ENCODE measurements at regions not wholly inside any gene's neighbourhood (a gene's known extent, or its start where the extent isn't known, plus 50 kb on each side); places are given as distances from the start of the nearest gene placed in this dataset.

GRCh38 chr9:134240361-134240760, 76.0 kb upstream of the RNU6ATAC start:
- no peak for DNase-seq (ENCODE audit: low read depth in 1 of 2, low spot score in 1 of 2)
- no peak for TF ChIP-seq JUND (IDR thresholded peaks at IDR 0.05; ENCODE audit: low read depth)

GRCh38 chr9:134242706-134243105, 78.3 kb upstream of the RNU6ATAC start:
- TF ChIP-seq JUND (IDR thresholded peaks at IDR 0.05; ENCODE audit: low read depth), result no peak
- DNase-seq (ENCODE audit: low read depth in 1 of 2, low spot score in 1 of 2), result no peak
- in situ Hi-C loops (cut with HindIII; ENCODE audit: low pct_unique_long_range_greater_than_20kb, low sequenced_read_pairs), result no loop called here

More at GRCh38 chr9:134240361-134240760, 76.0 kb upstream of the RNU6ATAC start:
- in situ Hi-C loops (cut with HindIII; ENCODE audit: low pct_unique_long_range_greater_than_20kb, low sequenced_read_pairs), result no loop called here

GRCh38 chr9:134243778-134244467, 79.6 kb upstream of the RNU6ATAC start:
- in situ Hi-C loops (cut with HindIII; ENCODE audit: low pct_unique_long_range_greater_than_20kb, low sequenced_read_pairs), result no loop called here
- no peak for TF ChIP-seq JUND (IDR thresholded peaks at IDR 0.05; ENCODE audit: low read depth)
- DNase-seq (ENCODE audit: low read depth in 1 of 2, low spot score in 1 of 2), result no peak

GRCh38 chr9:134245179-134245578, 80.8 kb upstream of the RNU6ATAC start:
- in situ Hi-C loops (cut with HindIII; ENCODE audit: low pct_unique_long_range_greater_than_20kb, low sequenced_read_pairs), result no loop called here
- TF ChIP-seq JUND (IDR thresholded peaks at IDR 0.05; ENCODE audit: low read depth), result no peak
- DNase-seq (ENCODE audit: low read depth in 1 of 2, low spot score in 1 of 2), result no peak

DNA sequence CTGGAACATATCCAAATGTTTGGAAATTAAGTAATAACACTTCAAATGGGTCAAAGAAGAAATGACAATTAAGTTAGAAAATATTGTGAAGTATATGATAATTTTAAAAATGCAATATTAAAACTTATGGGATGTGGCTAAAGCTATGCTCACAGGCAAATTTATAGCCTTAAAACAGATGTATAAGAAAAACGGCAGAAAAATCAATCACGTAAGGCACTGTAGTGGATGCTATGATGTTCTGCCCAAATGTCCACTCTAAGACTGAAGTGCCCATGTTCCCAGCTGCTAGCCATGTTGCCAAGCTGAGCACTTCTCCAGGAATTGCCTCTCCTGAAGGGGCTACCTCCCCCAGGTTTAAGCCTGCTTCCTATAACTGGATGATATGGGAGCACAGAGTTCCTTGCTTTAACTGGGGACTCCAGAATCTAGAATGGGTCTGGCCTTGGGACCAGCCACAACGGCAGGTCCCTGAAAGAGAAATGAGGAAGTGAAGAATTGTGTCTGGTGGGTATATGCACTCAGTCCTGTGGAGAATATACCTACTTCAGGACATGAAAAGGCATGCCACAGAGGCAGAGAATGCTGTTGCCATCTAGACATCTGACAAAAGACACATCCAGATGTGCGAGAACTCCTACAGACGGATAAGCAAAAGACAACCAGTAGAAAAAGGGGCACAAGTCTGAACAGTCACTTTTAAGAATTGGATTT, 78.2 kb upstream of the RXRA start:
- TF ChIP-seq JUND (IDR thresholded peaks at IDR 0.05; ENCODE audit: low read depth), result no peak
- in situ Hi-C loops (cut with HindIII; ENCODE audit: low pct_unique_long_range_greater_than_20kb, low sequenced_read_pairs), result no loop called here
- no peak for DNase-seq (ENCODE audit: low read depth in 1 of 2, low spot score in 1 of 2)

GRCh38 chr9:134251296-134252069, 74.8 kb upstream of the RXRA start:
- no peak for DNase-seq (ENCODE audit: low read depth in 1 of 2, low spot score in 1 of 2)
- in situ Hi-C loops (cut with HindIII; ENCODE audit: low pct_unique_long_range_greater_than_20kb, low sequenced_read_pairs), result no loop called here
- TF ChIP-seq JUND (IDR thresholded peaks at IDR 0.05; ENCODE audit: low read depth), result no peak

DNA sequence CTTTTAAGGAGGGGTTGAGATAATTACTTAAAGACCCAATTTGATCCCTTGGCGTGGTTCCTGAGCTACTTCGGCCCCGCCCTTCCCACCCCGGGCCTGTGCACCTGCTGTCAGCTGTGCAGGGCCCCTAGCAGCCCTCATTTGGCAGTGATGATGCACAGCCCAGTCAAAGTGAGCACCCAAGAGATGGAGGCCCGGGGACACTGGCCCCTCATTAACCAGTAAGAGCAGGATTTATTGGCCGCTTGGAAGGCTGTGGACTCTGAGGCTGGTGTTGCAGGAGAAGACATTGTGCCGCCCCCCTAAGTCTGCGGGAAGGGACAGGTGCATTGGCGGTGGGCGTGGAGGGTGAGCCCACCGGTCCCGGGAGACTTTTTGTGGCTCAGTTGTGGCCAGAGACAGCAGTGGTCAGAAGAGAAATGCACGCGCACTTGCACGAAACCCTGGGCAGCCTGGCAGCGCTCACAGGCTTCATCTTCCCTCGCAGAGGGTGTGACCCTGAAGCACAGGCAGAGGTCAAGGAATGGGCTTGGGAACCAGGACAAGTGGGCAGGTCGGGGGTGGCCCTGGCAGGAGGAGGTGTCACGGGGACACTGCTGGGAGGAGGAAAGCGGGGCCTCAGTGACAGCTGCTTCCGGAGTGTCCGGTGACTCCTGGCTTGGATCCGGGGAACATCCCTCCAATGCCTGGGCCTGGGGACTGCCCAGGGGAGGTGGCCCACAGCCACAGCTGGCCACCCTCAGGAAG, 74.0 kb upstream of the RXRA start:
- no peak for TF ChIP-seq JUND (IDR thresholded peaks at IDR 0.05; ENCODE audit: low read depth)
- in situ Hi-C loops (cut with HindIII; ENCODE audit: low pct_unique_long_range_greater_than_20kb, low sequenced_read_pairs), result no loop called here
- DNase-seq (ENCODE audit: low read depth in 1 of 2, low spot score in 1 of 2), result no peak

- TF ChIP-seq JUND (IDR thresholded peaks at IDR 0.05; ENCODE audit: low read depth), result no peak
- no peak for DNase-seq (ENCODE audit: low read depth in 1 of 2, low spot score in 1 of 2)
- in situ Hi-C loops (cut with HindIII; ENCODE audit: low pct_unique_long_range_greater_than_20kb, low sequenced_read_pairs), result no loop called here
Observed at GRCh38 chr9:134253606-134254205, 72.5 kb upstream of the RXRA start.

- TF ChIP-seq JUND (IDR thresholded peaks at IDR 0.05; ENCODE audit: low read depth), result no peak
- in situ Hi-C loops (cut with HindIII; ENCODE audit: low pct_unique_long_range_greater_than_20kb, low sequenced_read_pairs), result no loop called here
- DNase-seq (ENCODE audit: low read depth in 1 of 2, low spot score in 1 of 2), result no peak
Observed at GRCh38 chr9:134258332-134258731, 67.9 kb upstream of the RXRA start.

- DNase-seq (ENCODE audit: low read depth in 1 of 2, low spot score in 1 of 2), result peak in 1 of 2 experiments; percentile 63
- no peak for TF ChIP-seq JUND (IDR thresholded peaks at IDR 0.05; ENCODE audit: low read depth)
- in situ Hi-C loops (cut with HindIII; ENCODE audit: low pct_unique_long_range_greater_than_20kb, low sequenced_read_pairs), result no loop called here
Observed at GRCh38 chr9:134258828-134259546, 67.3 kb upstream of the RXRA start.

GRCh38 chr9:134259708-134260107, 66.5 kb upstream of the RXRA start:
- DNase-seq (ENCODE audit: low read depth in 1 of 2, low spot score in 1 of 2), result no peak
- TF ChIP-seq JUND (IDR thresholded peaks at IDR 0.05; ENCODE audit: low read depth), result no peak
- in situ Hi-C loops (cut with HindIII; ENCODE audit: low pct_unique_long_range_greater_than_20kb, low sequenced_read_pairs), result no loop called here
